ENCODE measurements at regions not wholly inside any gene's neighbourhood (a gene's known extent, or its start where the extent isn't known, plus 50 kb on each side); places are given as distances from the start of the nearest gene placed in this dataset.

GRCh38 chr2:53231908-53232307 is 535.7 kb upstream of the CHAC2 start:
- ChIA-PET POLR2A (ENCODE audit: low non-redundant PET) (no interaction called here), CTCF (interaction anchor here (0.6 kb wide), 1 partner anchor 421 kb away, joined by 3 read pairs; no protein-coding TSS in a partner anchor)
- H3K27ac ChIP-seq, result no peak overlapping the region
- DNase-seq (ENCODE audit: low spot score), result no peak
- TF ChIP-seq, protein P1, sequence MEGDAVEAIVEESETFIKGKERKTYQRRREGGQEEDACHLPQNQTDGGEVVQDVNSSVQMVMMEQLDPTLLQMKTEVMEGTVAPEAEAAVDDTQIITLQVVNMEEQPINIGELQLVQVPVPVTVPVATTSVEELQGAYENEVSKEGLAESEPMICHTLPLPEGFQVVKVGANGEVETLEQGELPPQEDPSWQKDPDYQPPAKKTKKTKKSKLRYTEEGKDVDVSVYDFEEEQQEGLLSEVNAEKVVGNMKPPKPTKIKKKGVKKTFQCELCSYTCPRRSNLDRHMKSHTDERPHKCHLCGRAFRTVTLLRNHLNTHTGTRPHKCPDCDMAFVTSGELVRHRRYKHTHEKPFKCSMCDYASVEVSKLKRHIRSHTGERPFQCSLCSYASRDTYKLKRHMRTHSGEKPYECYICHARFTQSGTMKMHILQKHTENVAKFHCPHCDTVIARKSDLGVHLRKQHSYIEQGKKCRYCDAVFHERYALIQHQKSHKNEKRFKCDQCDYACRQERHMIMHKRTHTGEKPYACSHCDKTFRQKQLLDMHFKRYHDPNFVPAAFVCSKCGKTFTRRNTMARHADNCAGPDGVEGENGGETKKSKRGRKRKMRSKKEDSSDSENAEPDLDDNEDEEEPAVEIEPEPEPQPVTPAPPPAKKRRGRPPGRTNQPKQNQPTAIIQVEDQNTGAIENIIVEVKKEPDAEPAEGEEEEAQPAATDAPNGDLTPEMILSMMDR (conservative IDR thresholded peaks at IDR 0.05; ENCODE audit: low read depth), result no peak

- no peak for DNase-seq (ENCODE audit: low spot score)
- POLR2A ChIA-PET (ENCODE audit: low non-redundant PET), result no interaction called here
- CTCF ChIA-PET, result interaction anchor here (0.6 kb wide), 1 partner anchor 122 kb away, joined by 3 read pairs; no protein-coding TSS in a partner anchor
- TF ChIP-seq, protein P1 (conservative IDR thresholded peaks at IDR 0.05; ENCODE audit: low read depth), result no peak
- no peak overlapping the region for H3K27ac ChIP-seq
These were observed 536.9 kb upstream of the CHAC2 start for GRCh38 chr2:53230691-53231090.

- ChIA-PET POLR2A (ENCODE audit: low non-redundant PET) (no interaction called here), CTCF (no interaction called here)
- no peak overlapping the region for H3K27ac ChIP-seq
- no peak for DNase-seq (ENCODE audit: low spot score)
- TF ChIP-seq, protein P1 (conservative IDR thresholded peaks at IDR 0.05; ENCODE audit: low read depth), result no peak
These were observed 540.1 kb upstream of the CHAC2 start for GRCh38 chr2:53227535-53227934.

DNA sequence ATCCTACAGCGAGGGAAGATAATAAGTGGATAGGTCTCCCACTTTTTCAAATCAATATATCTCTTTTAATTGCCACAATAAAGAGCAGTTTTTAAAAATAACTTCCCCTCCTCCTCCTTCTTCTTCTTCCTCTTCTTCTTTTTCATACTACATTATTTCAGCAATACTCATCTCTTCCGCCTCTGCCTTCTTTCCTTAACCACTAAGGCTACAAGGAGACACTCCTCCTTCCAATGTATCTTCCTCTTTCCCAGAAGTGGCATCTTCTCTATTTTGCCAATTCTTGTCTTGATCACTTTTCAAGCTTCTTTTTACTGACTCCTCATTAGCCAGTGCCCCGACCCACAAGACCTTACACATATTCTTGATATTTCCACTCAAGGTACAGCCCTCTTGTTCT is 546.6 kb upstream of the CHAC2 start:
- TF ChIP-seq, protein P1 (conservative IDR thresholded peaks at IDR 0.05; ENCODE audit: low read depth), result no peak
- no peak for DNase-seq (ENCODE audit: low spot score)
- CTCF ChIA-PET, result interaction anchor here (0.5 to 0.6 kb wide), 2 partner anchors 21 to 29 kb away, joined by 3 to 6 read pairs; no protein-coding TSS in a partner anchor
- H3K27ac ChIP-seq, result no peak overlapping the region
- POLR2A ChIA-PET (ENCODE audit: low non-redundant PET), result no interaction called here

DNA sequence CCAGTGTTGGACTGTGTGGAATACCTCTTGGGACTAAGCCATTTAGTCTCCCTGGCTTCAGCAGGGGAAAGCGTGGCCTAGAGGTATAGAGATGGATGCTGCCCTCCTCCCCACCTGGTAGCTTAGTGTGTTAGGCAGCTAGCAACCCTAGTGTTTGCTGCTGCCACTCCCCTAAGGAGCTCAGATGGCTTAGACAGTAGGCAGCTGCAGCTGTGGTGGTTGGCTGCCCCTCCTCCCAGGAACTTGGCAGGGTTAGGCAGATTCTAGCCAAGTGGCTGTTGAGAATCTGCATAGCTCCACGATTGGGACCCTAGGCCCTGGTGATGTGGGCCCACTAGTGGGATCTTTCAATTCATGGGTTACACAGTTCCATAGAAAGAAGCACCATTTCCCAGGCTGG is 550.4 kb upstream of the CHAC2 start:
- TF ChIP-seq, protein P1 (conservative IDR thresholded peaks at IDR 0.05; ENCODE audit: low read depth), result no peak
- no peak for DNase-seq (ENCODE audit: low spot score)
- ChIA-PET CTCF (no interaction called here), POLR2A (ENCODE audit: low non-redundant PET) (no interaction called here)
- H3K27ac ChIP-seq, result no peak overlapping the region

- CTCF ChIA-PET, result no interaction called here
- DNase-seq (ENCODE audit: low spot score), result no peak
- POLR2A ChIA-PET (ENCODE audit: low non-redundant PET), result no interaction called here
- TF ChIP-seq, protein P1 (conservative IDR thresholded peaks at IDR 0.05; ENCODE audit: low read depth), result no peak
- H3K27ac ChIP-seq, result no peak overlapping the region
These were observed 550.8 kb upstream of the CHAC2 start for GRCh38 chr2:53216805-53217204.

DNA sequence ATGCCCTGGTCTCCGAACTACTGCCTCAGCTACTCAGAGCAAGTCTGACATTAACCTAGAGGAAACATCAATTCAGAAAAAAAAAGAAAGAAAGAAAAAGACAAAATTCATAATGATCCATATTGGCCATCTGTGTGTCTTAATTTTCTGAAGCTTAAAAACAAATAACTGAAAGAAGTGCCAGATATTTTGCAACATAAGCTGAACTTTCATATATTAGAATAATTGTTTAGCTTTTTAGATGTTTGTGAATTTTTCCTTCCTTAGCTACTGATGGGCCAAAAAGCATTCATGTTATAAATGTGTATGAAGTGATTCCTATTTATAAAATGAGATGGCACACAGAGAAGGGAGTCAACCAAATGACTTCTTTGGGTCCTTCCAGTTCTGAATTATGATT is 555.0 kb upstream of the CHAC2 start:
- CTCF ChIA-PET, result no interaction called here
- TF ChIP-seq, protein P1 (conservative IDR thresholded peaks at IDR 0.05; ENCODE audit: low read depth), result no peak

More for the DNA sequence above, 555.0 kb upstream of the CHAC2 start:
- POLR2A ChIA-PET (ENCODE audit: low non-redundant PET), result no interaction called here
- no peak overlapping the region for H3K27ac ChIP-seq
- DNase-seq (ENCODE audit: low spot score), result no peak
